ENCODE measurements at regions not wholly inside any gene's neighbourhood (a gene's known extent, or its start where the extent isn't known, plus 50 kb on each side); places are given as distances from the start of the nearest gene placed in this dataset.
"Not testable (repeated sequence)": the region's sequence is repeated elsewhere in the genome, so short reads cannot be mapped to it uniquely, and the experiment has no call there.

DNA sequence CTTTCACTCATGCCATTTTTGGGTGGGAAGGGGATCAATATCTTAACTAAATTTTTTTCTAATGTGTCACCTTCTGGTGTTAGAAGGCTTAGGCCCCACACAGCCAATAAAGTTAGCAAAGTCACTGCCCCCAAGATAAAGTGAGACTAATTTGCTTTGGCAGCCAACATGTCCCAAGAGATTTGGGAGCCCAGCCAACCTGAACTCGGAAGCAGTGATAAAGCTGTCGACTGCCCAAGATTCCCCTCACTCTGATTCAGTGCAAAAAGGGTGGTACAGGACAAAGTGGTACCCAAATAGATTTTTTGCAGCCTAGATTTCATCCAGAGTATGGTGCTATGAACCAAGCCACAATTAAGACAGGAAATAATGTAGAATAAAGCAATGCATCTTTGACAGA lies 572.5 kb upstream of the ARRDC3 start:
- intact Hi-C loops (cut with micrococcal nuclease), result no loop called here
- DNase-seq (peak; percentile 46), ATAC-seq (peak; percentile 95)

DNA sequence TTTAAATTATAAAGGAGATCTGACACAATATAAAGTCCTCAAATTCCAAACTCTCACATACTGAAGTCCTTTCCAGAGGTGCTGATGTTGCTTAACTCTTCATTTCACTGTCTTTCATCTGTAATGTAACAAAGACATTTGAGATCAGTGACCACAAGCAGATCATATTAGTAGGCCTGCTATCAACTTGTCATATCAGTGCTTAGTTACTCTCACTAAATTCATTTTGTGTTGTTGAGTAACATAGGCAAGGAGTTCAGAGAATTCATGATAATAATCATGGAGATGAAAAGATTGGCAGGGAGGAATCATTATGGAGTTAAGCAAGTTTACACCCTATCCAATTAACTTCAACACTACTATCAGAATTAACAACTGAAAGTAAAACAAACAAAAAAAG lies 571.0 kb upstream of the ARRDC3 start:
- intact Hi-C loops (cut with micrococcal nuclease), result no loop called here
- ATAC-seq, result no peak
- DNase-seq, result no peak

DNA sequence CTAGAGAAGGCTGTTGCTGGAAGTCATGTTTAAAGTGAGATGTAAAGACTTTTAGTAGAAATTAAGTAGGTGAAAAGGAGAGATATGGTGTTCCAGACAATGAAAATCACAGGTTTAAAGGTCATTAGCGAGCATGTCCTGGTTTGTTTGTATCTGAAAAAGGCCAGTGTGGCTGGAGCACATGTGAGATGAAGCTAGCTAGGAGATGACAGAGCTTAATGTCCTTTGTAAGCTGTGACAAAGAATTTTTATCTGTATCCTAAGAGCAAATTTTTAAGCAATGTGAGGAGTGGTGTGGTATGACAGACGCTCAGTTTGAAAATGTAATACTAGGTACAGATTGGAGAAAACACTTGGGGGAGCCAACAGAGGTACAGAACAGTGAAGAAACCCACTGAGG lies 567.2 kb upstream of the ARRDC3 start:
- DNase-seq, result no peak
- ATAC-seq, result peak; percentile 47
- intact Hi-C loops (cut with micrococcal nuclease), result no loop called here

DNA sequence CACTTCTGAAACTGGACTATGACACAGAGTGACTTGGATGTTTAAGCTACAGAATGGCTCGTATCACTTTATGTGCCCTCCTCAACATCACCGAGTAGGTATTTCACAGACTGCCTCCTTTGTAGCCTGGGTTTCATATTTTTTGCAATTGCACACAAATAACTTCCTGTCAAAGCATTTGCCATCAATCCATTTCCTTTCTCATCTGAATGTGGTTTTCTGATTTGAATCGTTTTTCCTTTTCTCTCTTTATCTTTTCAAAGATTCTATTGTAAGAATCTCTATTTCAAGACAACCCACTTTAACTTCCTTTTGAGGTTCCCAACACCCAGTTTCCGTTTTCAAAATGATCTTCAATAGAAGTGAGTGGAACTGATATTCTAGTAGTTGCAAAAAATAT lies 563.8 kb upstream of the ARRDC3 start:
- no peak for DNase-seq
- no peak for ATAC-seq
- intact Hi-C loops (cut with micrococcal nuclease), result no loop called here

DNA sequence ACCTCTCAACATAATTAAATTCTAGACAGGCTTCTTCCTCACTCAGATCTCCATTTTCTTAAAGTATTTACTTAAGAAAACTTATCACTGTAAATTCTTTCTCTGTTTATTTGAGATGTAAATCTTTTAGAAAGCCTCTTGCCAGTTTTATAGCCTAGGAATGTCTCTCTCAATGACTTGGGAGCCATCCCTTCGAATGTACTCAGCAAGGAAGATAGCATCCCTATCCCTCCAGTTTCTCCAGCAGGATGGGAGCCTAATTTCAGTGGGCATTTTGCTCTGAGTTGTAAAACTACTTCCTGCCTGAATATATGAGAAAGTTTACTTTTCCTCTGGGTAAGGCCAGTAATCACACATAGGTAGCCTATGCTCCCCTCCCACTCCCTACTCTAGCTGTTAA lies 558.5 kb upstream of the ARRDC3 start:
- no peak for DNase-seq
- intact Hi-C loops (cut with micrococcal nuclease), result no loop called here
- ATAC-seq, result no peak

DNA sequence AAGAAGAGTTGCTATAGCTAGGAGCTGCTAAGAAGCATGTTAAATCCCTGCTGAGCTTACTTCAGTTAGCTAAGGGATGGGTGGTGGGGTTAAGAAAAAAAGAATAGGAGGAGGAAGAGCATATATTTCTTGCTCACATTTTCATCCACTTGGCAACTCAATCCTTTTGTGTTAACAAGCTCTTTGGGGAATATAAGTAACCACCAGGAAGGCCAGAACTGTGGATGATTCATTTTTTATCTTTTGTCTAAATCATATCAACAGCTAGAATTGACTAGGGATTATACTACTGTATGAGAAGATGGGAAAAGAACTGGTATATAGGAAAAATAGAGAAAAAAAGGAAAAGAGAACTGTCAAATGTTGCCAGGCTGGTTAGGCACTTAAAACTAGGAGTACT lies 555.3 kb upstream of the ARRDC3 start:
- DNase-seq, result no peak
- intact Hi-C loops (cut with micrococcal nuclease), result no loop called here
- ATAC-seq, result no peak

DNA sequence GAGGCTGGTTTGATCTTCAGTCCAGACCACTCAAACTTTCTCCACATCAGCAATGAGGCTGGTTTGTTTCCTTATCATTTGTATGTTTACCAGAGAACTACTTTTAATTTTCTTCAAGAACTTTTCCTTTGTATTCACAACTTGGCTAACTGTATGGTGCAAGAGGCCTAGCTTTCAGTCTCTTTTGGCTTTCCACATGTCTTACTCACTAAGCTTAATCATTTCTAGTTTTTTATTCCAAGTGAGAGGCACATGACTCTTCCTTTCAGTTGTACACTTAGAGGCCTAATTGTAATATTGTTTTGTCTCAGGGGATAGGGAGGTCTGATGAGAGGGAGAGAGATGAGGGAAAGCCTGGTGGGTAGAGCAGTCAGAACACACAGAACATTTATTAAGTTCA lies 554.0 kb upstream of the ARRDC3 start:
- no peak for ATAC-seq
- intact Hi-C loops (cut with micrococcal nuclease), result no loop called here
- DNase-seq, result no peak

DNA sequence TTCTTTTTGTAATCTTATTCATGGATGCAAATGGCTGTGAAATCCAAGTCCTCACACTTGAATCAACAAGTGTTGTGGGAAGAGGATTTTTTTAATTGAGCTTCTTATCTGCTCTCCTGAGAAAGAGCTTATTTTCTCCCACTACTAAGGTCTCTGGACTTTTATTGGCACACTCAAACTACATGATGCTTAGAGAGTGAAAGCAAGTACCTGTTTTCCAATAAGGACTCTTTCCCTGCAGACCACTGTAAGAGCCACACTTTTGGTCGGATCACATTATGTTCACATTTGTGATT lies 546.4 kb upstream of the ARRDC3 start:
- ATAC-seq (no peak), DNase-seq (no peak)
- intact Hi-C loops (cut with micrococcal nuclease), result no loop called here

DNA sequence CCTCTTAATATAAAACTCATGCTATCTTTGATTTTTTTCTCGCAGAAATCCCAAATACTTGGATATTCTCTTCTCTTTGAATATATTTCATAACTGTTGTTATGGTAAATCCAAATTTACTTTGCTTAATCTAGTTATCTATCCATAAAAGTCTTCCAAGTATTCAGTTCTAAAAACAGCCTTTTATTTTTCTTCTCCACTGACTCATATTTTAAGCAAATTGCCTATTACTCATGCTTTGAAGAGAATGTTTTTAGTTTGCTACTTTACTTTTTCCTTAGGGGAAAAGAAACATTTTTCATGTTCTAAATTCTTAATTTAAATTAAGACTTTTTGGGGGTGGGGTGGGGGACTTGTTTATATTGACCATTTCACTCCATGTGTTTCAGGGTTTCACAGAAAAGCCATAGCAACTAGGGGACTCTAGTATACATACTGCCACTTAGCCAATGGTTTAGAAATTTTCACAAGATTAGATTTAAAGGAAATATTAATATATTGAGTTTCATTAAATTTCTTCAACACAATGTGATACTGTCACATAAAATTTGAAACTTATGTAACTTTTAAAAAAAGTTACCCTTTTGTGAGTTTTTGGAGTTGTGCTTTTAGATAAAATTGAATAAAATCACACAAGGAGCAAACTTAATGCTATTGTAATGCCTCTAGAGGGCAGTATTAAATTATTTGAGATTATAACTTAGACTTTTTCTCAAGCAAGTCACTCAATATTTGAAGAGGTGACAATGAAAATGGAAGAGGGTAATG lies 545.8 kb upstream of the ARRDC3 start:
- intact Hi-C loops (cut with micrococcal nuclease), result no loop called here
- ATAC-seq (no peak), DNase-seq (no peak)

DNA sequence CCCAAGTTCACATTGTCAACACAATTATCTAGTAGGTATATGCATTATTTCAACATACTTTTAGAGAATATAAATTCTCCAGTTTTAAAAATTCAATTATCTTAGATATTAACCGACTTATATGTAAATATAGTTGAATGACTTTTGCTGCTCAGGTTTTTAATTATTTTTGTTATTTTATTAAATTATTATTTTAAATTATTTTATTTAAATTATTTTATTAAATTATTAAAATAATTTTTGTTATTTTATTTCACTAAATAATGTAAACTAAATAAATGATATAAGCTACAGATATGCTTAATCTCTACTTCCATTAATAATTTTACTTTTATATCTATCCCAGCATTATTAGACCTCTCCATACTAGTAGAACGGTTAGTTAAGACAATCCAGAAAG lies 544.3 kb upstream of the ARRDC3 start:
- intact Hi-C loops (cut with micrococcal nuclease), result no loop called here
- ATAC-seq (no peak), DNase-seq (no peak)

DNA sequence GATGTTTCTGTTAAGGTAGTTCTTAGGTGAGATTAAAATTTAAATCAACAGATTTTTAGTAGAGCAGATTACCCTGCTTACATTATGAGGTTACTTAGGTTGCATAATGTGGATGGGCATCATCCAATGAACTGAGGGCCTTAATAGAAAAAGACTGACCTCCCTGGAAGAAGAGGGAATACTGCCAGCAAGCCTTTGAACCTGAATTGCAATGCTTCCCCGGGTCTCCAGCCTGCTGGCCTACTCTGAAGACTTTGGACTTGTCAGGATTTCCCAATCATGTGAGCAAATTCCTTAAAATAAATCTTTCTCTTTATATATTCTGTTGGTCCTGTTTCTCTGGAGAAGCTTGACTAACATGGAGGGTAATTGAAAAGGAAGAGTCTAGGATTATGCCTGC lies 542.1 kb upstream of the ARRDC3 start:
- intact Hi-C loops (cut with micrococcal nuclease), result no loop called here
- ATAC-seq (no peak), DNase-seq (no peak)

DNA sequence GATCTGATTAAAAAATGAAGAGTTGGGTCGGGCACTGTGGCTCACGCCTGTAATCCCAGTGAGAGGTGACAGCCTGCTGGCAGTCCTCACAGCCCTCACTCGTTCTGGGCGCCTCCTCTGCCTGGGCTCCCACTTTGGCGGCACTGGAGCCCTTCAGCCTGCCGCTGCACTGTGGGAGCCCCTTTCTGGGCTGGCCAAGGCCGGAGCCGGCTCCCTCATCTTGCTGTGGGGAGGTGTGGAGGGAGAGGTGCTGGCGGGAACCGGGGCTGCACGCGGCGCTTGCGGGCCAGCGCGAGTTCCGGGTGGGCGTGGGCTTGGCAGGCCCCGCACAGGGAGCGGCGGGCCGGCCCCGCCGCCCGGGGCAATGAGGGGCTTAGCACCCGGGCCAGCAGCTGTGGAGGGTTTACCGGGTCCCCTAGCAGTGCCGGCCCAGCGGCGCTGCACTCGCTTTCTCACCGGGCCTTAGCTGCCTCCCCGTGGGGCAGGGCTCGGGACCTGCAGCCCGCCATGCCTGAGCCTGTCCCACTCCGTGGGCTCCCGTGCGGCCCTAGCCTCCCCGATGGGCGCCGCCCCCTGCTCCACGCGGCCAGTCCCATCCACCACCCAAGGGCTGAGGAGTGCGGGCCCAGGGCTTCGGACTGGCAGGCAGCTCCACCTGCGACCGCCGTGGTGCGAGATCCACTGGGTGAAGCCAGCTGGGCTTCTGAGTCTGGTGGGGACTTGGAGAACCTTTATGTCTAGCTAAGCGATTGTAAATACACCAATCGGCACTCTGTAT lies 534.1 kb upstream of the ARRDC3 start:
- DNase-seq, ATAC-seq: not testable (repeated sequence)

DNA sequence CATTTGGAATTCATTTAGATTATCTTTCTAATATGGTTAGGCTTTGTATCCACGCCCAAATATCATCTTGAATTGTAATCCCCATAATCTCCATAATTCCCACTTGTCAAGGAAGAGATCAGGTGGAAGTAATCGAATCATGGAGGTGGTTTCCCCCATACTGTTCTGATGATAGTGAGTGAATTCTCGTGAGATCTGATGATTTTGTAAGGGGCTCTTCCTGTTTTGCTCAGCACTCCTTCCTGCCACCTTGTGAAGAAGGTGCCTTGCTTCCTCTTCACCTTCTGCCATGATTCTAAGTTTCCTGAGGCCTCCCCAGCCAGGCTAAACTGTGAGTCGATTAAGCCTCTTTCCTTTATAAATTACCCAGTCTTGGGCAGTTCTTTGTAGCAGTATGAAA lies 527.5 kb upstream of the ARRDC3 start:
- DNase-seq (no peak), ATAC-seq (no peak)
- intact Hi-C loops (cut with micrococcal nuclease), result no loop called here

More for the DNA sequence above, 534.1 kb upstream of the ARRDC3 start:
- intact Hi-C loops (cut with micrococcal nuclease), result not testable (repeated sequence)

DNA sequence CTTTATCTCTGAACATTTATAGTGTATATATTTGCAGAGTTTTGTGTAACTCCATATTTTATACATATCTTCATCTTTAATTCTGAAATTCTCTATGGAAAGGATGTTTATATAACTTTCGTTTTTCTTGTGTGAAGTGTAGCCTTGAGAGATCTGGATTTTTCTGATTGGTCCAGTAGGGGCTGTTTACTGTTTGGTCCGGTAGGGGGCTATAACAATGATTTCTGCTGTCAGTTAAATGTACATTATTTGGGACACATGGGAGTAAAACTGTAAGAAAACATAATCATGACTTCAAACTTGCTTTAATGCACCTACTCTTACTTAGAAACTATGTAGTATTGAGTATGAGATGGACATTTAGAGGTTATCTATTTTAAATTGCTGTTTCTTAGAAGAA lies 527.1 kb upstream of the ARRDC3 start:
- ATAC-seq, result no peak
- no peak for DNase-seq
- intact Hi-C loops (cut with micrococcal nuclease), result no loop called here

DNA sequence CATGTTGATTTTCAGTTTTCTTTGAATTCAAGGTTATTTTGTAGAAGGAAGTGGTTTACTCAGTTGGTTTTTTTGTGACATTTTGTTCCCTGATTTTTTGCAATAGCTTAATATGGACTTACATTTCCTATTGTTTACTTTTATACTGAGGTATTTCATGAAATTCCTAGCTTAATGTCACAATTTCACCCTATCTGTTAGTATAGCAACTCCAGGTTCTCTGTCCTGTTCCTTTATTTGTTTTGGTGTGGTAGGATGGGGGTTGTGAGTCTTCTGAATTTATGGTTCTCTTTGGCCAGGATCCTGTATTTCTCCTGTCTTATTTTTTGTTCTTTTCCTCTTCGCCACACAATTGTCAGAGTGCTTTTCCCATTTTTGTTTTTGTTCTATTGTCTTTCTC lies 523.4 kb upstream of the ARRDC3 start:
- DNase-seq (no peak), ATAC-seq (no peak)
- intact Hi-C loops (cut with micrococcal nuclease), result no loop called here

DNA sequence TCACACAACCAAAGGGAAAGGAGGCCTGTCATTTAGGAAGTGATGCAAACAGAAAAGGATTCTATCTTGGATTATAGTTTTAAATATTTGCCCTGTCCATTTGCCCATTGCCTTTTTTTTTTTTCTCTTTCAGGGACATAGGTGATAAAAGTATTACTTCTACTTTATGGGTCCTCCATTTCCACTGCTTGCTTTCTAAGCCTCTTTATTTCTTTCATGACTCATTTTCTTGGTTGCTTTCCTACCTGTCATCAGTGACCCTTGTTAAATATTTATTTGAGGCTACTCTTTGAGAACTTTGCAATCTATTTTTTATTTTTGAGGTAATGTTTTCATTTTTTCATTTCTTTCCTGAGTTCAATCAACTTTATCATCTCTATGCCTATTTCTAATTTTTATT lies 522.9 kb upstream of the ARRDC3 start:
- ATAC-seq (no peak), DNase-seq (no peak)
- intact Hi-C loops (cut with micrococcal nuclease), result no loop called here

DNA sequence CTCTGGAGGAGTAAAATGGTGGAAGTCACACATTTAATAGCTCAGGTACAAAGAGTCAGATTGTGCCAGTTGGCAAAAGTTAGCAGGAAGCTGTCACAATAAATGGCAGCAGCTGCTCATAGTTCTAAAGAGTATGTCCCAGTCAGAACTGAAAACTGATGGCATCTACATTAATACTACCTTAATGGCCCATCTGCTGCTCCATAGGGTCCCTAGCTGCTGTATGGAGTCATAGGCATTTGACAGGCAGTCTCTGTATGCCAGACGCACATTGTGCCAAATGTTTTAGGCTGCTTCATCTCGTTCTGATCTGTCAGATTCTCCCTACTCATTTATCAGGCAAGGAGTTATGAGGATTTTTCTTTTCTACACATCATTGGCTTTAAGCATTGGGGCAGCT lies 515.8 kb upstream of the ARRDC3 start:
- intact Hi-C loops (cut with micrococcal nuclease), result no loop called here
- ATAC-seq, result no peak

DNA sequence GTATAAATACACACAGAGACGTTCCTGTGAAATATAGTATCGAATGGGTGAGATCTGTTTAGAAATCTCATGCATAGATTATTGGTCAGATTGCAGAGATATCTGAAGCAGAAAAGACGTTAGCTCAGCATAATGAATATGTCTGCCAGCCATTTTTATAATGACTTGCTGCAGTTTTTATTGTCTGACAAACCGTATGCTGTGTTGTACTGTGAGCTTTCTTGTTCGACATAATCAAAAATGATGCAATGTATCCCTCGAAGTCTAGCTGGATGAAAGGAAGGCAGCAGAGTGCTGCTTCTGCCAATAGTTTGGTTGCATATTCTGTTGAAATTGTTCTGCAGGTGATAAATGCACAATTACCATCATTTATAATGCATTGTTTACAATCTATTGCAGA lies 514.9 kb upstream of the ARRDC3 start:
- intact Hi-C loops (cut with micrococcal nuclease), result no loop called here
- no peak for ATAC-seq
- DNase-seq, result no peak

More for the DNA sequence above, 515.8 kb upstream of the ARRDC3 start:
- no peak for DNase-seq

DNA sequence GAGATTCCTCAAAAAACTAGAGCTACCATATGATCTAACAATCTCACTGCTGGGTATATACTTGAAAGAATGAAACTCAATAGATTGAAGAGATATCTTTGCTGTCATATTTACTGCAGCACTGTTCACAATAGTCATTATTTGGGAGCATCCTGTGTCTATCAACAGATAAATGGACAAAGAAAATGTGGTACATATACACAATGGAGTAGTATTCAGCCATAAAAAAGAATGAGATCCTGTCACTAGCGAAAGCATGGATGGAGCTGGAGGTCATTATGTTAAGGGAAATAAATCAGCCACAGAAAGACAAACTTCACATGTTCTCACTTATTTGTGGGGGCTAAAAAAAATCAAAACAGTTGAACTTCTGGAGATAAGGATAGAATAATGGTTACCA lies 505.7 kb upstream of the ARRDC3 start:
- no peak for ATAC-seq
- DNase-seq, result no peak
- intact Hi-C loops (cut with micrococcal nuclease), result no loop called here

DNA sequence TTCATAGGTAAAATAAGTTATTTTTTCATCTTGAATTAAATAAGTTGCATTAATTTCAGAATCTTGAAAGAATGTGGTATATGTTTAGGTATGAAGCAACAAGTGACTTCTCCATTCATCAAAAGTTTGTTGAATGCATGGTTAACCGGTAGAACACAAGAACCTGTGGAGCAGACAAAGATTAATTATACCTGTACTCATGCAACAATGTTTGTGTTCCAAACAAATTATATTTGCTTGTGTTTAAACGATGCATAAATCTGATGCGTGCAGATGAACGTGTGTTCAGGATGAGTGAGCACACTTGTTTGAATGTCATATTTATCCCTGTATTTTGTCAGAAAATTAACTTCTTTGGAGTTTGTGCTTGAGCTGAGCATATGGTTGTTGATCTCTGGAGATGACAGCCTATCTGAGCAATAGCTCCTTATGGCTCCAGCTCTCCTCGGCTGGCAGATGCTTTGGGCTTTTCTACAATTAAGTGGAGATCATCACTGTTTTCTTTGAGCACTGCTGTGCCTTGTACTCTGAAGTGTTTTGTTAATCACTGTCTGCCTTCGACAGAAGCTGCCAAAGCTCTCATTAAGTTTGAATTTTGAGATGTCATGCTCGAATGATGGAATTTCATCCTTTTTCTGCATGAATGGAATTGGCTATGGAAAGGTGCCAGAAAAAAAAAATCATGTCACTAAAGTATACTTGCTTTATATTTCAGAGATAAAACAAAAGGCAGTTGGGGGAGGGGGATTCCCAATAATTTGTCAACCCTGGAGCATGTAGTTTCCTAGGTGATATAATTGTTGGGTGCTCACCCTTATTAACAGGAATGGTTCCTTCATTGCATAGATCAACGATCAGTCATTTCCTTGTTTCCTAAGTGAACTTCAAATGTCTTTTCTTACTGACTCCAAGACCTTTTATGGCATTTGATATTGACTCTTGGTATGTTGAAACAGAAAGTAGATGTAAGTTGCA lies 502.5 kb upstream of the ARRDC3 start:
- DNase-seq (no peak), ATAC-seq (no peak)
- intact Hi-C loops (cut with micrococcal nuclease), result no loop called here

Data from left ventricle myocardium superior (tissue), 1 donor.